HepG2 (cell line): ENCODE measurements at regions not wholly inside any gene's neighbourhood (a gene's known extent, or its start where the extent isn't known, plus 50 kb on each side); places are given as distances from the start of the nearest gene placed in this dataset.

Experiments
- ARID2 ChIP-seq: sonication (generic); formaldehyde crosslinking; IDR thresholded peaks from 2 replicates; pipeline ENCODE4 v1.8.1; 2022; ENCODE audit warnings: mild to moderate bottlenecking, missing genetic modification reagents, borderline replicate concordance
- CTCF ChIP-seq: sonication (generic); formaldehyde crosslinking; IDR thresholded peaks from 2 replicates; pipeline ENCODE4 v1.5.0; 2020; ENCODE audit warnings: mild to moderate bottlenecking, missing genetic modification reagents, moderate library complexity
- DNMT1 ChIP-seq: sonication (generic); formaldehyde crosslinking; IDR thresholded peaks from 2 replicates; pipeline ENCODE4 v1.5.1; 2020; ENCODE audit warnings: mild to moderate bottlenecking, missing genetic modification reagents
- ETV6 ChIP-seq: sonication (generic); formaldehyde crosslinking; conservative IDR thresholded peaks from 2 replicates; pipeline ENCODE4 v1.4.0; 2020; ENCODE audit warnings: missing genetic modification reagents
- HNF4A ChIP-seq: sonication (generic); formaldehyde crosslinking; IDR thresholded peaks from 2 replicates; pipeline ENCODE4 v1.4.0; 2020; ENCODE audit warnings: missing genetic modification reagents
- KLF13 ChIP-seq: sonication (generic); formaldehyde crosslinking; IDR thresholded peaks from 2 replicates; pipeline ENCODE4 v1.4.0; 2020; ENCODE audit warnings: mild to moderate bottlenecking, missing genetic modification reagents
- MAFK ChIP-seq, 2 experiments: IDR thresholded peaks in 1 of 2; conservative IDR thresholded peaks in 1 of 2; 2 replicates each; pipeline ENCODE4 v1.6.1; 2011; ENCODE audit warnings: improper control_type of control experiment in 2 of 2, low read length in 2 of 2
- SAFB2 ChIP-seq: sonication (generic); formaldehyde crosslinking; IDR thresholded peaks from 2 replicates; pipeline ENCODE4 v1.5.1; 2020; ENCODE audit warnings: missing genetic modification reagents, low read depth, mild to moderate bottlenecking, borderline replicate concordance
- SNAPC5 ChIP-seq: sonication (generic); formaldehyde crosslinking; IDR thresholded peaks from 2 replicates; pipeline ENCODE4 v1.8.1; 2023; ENCODE audit warnings: mild to moderate bottlenecking, missing genetic modification reagents, borderline replicate concordance
- XRCC5 ChIP-seq: fragments of 200-400 bp; formaldehyde crosslinking; optimal IDR thresholded peaks from 2 replicates; pipeline ENCODE3; 2017; ENCODE audit warnings: mild to moderate bottlenecking, low read length

GRCh38 chr13:69178000-69178399 is 929.6 kb upstream of the ATXN8OS start:
- no peak for TF ChIP-seq ETV6
- TF ChIP-seq HNF4A (CRISPR knock-in tag) = no peak
- no peak for TF ChIP-seq DNMT1 (CRISPR knock-in tag)
- TF ChIP-seq CTCF (CRISPR knock-in tag) = no peak
- no peak for TF ChIP-seq KLF13 (CRISPR knock-in tag)
- no peak for TF ChIP-seq SNAPC5 (CRISPR knock-in tag)
- no peak for TF ChIP-seq SAFB2 (CRISPR knock-in tag)
- TF ChIP-seq XRCC5 = no peak
- TF ChIP-seq MAFK (conservative IDR thresholded peaks at IDR 0.05 in 1 of 2, IDR thresholded peaks at IDR 0.05 in 1 of 2; ENCODE audit: low read length in 2 of 2) = no peak
- TF ChIP-seq ARID2 (CRISPR knock-in tag) = no peak
